HG02943 (cell line): ENCODE measurements at regions not wholly inside any gene's neighbourhood (a gene's known extent, or its start where the extent isn't known, plus 50 kb on each side); places are given as distances from the start of the nearest gene placed in this dataset.
"Not testable (repeated sequence)": the region's sequence is repeated elsewhere in the genome, so short reads cannot be mapped to it uniquely, and the experiment has no call there.

Experiments used
- ATAC-seq: cut with Tn5 transposase; IDR thresholded peaks from one replicate; pipeline ENCODE4 v1.9.1; 2021; ENCODE audit warnings: mild to moderate bottlenecking, low read depth, moderate library complexity; ENCODE audit not compliant: unreplicated experiment

GRCh38 chr1:218896202-218896601 lies 277.5 kb upstream of the LYPLAL1 start:
- no peak for ATAC-seq

- no peak for ATAC-seq
Observed at GRCh38 chr1:218898921-218899320, 274.8 kb upstream of the LYPLAL1 start.

GRCh38 chr1:218900615-218901014 lies 273.1 kb upstream of the LYPLAL1 start:
- no peak for ATAC-seq

GRCh38 chr1:218904416-218904815 lies 269.3 kb upstream of the LYPLAL1 start:
- ATAC-seq, result no peak

- no peak for ATAC-seq
Observed at GRCh38 chr1:218916720-218917119, 257.0 kb upstream of the LYPLAL1 start.

GRCh38 chr1:218917656-218918055 lies 256.0 kb upstream of the LYPLAL1 start:
- ATAC-seq, result no peak

- ATAC-seq, result no peak
Observed at GRCh38 chr1:218925777-218926176, 247.9 kb upstream of the LYPLAL1 start.

- no peak for ATAC-seq
Observed at GRCh38 chr1:218926631-218927030, 247.0 kb upstream of the LYPLAL1 start.

- ATAC-seq, result no peak
Observed at GRCh38 chr1:218930000-218930399, 243.7 kb upstream of the LYPLAL1 start.

GRCh38 chr1:218930472-218931241 lies 243.0 kb upstream of the LYPLAL1 start:
- ATAC-seq, result no peak

- ATAC-seq, result no peak
Observed at GRCh38 chr1:218931324-218931723, 242.4 kb upstream of the LYPLAL1 start.

GRCh38 chr1:218933513-218933912 lies 240.2 kb upstream of the LYPLAL1 start:
- no peak for ATAC-seq

- ATAC-seq, result not testable (repeated sequence)
Observed at GRCh38 chr1:218935408-218935807, 238.3 kb upstream of the LYPLAL1 start.

- ATAC-seq, result no peak
Observed at GRCh38 chr1:218938259-218938658, 235.4 kb upstream of the LYPLAL1 start.

GRCh38 chr1:218939095-218939494 lies 234.6 kb upstream of the LYPLAL1 start:
- no peak for ATAC-seq

- ATAC-seq, result no peak
Observed at GRCh38 chr1:218942431-218942830, 231.2 kb upstream of the LYPLAL1 start.

GRCh38 chr1:218943371-218943770 lies 230.3 kb upstream of the LYPLAL1 start:
- ATAC-seq, result no peak

GRCh38 chr1:218945050-218945449 lies 228.6 kb upstream of the LYPLAL1 start:
- no peak for ATAC-seq

- ATAC-seq, result no peak
Observed at GRCh38 chr1:218946147-218946546, 227.5 kb upstream of the LYPLAL1 start.

GRCh38 chr1:218948446-218948845 lies 225.2 kb upstream of the LYPLAL1 start:
- ATAC-seq, result no peak

- no peak for ATAC-seq
Observed at GRCh38 chr1:218953386-218953785, 220.3 kb upstream of the LYPLAL1 start.

GRCh38 chr1:218957971-218958370 lies 215.7 kb upstream of the LYPLAL1 start:
- ATAC-seq, result no peak

GRCh38 chr1:218959784-218960183 lies 213.9 kb upstream of the LYPLAL1 start:
- ATAC-seq, result no peak
